GM12865 (cell line): ENCODE measurements at regions not wholly inside any gene's neighbourhood (a gene's known extent, or its start where the extent isn't known, plus 50 kb on each side); places are given as distances from the start of the nearest gene placed in this dataset.

Experiments
- DNase-seq: peaks from one replicate; pipeline ENCODE4 v3.0.0; 2010; ENCODE audit warnings: low read depth
- H3K4me3 ChIP-seq: 2 replicates; pipeline ENCODE4 v1.5.1; 2011; ENCODE audit warnings: mild to moderate bottlenecking, low read depth, low read length, control low read depth
- TF ChIP-seq, protein P1 (sequence below): IDR thresholded peaks from 2 replicates; pipeline ENCODE4 v1.5.1; 2011; ENCODE audit warnings: low read length, control low read depth, low read depth, inconsistent platforms; ENCODE audit not compliant: insufficient read depth; ENCODE audit errors: missing control alignments

DNA sequence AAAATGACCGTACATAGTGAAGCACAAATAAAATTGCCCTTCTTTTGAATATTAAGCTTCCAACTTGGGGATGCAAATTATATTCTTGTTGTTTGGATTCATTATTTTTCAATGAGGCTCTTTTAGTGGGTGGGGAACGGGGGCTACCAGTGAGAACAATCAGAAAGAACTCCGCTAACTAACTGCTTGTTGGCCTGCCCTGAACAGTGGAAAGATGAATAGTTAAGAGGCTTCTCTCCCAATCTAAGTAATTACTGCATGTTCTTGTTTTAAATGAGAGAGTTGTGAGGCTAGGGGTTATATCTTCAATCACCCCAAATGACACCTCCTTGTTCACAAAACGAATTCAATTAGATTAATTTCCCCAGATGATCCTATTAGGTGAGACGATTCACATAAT is 322.0 kb downstream of the FAT3 start:
- TF ChIP-seq, protein P1, sequence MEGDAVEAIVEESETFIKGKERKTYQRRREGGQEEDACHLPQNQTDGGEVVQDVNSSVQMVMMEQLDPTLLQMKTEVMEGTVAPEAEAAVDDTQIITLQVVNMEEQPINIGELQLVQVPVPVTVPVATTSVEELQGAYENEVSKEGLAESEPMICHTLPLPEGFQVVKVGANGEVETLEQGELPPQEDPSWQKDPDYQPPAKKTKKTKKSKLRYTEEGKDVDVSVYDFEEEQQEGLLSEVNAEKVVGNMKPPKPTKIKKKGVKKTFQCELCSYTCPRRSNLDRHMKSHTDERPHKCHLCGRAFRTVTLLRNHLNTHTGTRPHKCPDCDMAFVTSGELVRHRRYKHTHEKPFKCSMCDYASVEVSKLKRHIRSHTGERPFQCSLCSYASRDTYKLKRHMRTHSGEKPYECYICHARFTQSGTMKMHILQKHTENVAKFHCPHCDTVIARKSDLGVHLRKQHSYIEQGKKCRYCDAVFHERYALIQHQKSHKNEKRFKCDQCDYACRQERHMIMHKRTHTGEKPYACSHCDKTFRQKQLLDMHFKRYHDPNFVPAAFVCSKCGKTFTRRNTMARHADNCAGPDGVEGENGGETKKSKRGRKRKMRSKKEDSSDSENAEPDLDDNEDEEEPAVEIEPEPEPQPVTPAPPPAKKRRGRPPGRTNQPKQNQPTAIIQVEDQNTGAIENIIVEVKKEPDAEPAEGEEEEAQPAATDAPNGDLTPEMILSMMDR: no peak
- DNase-seq: no peak
- H3K4me3 ChIP-seq: no peak overlapping the region

DNA sequence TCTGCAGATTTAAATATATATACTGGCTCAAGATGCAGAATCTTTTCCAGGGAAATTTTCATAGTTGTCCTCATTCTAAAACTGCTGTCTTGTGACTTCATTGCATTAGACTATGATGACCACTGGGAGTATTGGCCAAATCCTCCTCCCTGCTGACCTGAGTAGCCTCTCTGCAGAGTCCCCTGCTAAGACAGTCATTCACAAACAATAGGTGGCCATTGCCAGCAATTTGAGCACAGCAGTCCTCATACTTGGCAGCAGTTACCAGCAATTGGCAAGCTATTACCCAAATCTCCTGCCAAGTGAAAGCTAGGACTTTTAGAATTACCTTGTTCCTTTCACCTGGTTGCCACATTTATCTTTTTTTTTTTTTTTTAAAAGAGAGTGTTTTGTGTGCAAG is 325.8 kb downstream of the FAT3 start:
- TF ChIP-seq, protein P1: no peak
- DNase-seq: no peak
- H3K4me3 ChIP-seq: no peak overlapping the region

DNA sequence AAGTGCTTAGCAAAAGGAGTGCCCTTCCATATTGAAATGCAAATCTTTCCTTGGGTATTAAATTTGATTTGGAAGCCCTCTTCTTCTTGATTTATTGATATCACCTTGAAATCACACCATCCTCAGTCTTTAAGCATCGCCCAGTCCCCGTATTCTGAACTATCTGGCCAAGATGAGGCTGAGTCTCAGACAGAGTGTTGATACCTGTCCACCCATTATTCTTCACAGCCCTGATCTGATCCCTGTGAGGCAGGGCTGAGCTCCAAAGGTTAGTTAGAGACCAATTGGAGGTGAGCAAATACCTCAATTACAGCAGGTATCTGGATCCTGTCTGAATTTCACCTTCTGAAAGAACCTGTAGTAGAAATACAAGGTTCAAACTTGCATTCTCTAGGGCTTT is 326.3 kb downstream of the FAT3 start:
- TF ChIP-seq, protein P1: no peak
- DNase-seq: no peak
- no peak overlapping the region for H3K4me3 ChIP-seq

DNA sequence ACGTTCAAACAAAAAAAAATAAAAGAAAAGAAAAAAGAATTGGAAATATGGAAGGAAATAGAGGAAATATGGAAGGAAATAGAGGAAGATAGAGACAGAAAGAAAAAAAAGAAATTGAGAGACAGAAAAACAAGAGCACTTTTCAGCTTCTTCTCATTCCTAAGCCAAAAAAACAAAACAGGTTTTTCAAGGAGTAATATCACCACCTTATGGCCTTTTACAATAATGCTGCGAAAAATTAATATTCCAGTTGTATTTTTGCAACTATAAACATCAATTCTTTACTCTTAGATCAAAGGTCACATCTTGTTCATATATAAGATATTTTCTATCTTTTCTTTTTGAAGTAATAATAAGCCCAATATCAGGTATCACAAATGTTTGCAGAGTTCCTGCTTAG is 328.3 kb downstream of the FAT3 start:
- TF ChIP-seq, protein P1: no peak
- H3K4me3 ChIP-seq: no peak overlapping the region
- DNase-seq: no peak

DNA sequence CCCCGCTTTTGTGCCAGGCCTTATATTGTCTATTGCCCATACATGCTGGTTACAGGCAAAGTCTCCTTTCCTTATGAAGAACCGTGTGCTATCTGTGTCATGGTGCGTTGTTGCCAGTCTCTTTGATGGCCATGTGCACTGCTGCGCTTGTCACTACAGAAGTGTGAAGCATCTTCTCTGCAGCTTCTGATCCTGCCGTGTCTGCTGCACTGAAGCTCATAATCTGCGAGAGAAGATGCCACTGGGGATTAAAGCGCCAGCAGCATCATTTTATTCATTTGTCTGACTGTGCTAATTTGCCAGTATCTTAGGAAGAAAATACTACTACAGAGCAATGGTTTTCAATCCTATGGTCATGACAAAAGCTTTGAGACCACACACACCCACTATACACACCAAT is 330.1 kb downstream of the FAT3 start:
- no peak for DNase-seq
- H3K4me3 ChIP-seq: no peak overlapping the region
- TF ChIP-seq, protein P1: no peak

DNA sequence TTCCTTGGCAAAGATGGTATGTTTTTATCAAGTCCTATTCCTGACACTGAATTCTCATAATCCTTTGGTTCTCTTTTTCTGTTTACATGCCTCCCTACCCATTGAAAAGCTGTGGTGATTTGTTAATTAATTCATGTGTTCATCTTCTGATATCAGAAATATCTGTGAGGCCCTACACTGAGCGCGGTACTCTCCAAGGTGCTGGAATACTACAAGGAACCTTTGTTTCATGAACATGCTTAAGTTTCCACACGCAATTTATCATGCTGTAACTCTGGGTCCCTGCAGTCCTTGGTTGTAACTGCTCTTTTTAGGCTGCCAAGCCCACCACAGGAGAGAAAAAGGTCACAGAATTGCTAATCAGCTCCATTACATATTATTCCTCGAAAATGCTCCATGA is 331.8 kb downstream of the FAT3 start:
- peak; percentile 3 for DNase-seq
- TF ChIP-seq, protein P1: no peak

DNA sequence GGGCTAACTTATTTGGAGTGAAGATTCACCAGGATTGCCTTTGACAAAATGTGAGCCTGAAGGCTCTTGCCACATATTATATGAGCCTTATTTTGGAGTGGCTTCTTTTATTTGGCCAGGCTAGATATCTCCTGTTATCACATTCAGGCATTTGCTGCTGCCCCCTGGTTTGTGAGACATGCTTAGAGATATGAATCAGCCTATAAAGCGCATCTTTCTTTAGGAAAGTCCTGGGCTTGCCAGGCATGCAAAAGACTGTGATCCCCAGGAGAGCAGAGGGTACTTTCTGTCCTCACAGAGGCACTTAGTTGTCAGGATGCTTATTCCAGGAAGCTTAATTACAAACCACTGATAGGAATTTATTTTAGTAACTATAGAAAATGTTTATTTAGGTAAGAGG is 333.3 kb downstream of the FAT3 start:
- no peak overlapping the region for H3K4me3 ChIP-seq
- DNase-seq: no peak
- TF ChIP-seq, protein P1: no peak

More for the DNA sequence above, 331.8 kb downstream of the FAT3 start:
- H3K4me3 ChIP-seq: no peak overlapping the region
